Hepatic stellate cell (primary cell): ENCODE measurements at regions not wholly inside any gene's neighbourhood (a gene's known extent, or its start where the extent isn't known, plus 50 kb on each side); places are given as distances from the start of the nearest gene placed in this dataset.

Experiments used
- DNase-seq: peaks from one replicate; pipeline ENCODE4 v3.0.0; 2011; ENCODE audit warnings: low spot score

- DNase-seq, result no peak
Measured at GRCh38 chr22:48851933-48852549, 975.6 kb downstream of the BRD1 start.

- DNase-seq, result no peak
Measured at GRCh38 chr22:48850658-48851287, 976.9 kb downstream of the BRD1 start.

DNA sequence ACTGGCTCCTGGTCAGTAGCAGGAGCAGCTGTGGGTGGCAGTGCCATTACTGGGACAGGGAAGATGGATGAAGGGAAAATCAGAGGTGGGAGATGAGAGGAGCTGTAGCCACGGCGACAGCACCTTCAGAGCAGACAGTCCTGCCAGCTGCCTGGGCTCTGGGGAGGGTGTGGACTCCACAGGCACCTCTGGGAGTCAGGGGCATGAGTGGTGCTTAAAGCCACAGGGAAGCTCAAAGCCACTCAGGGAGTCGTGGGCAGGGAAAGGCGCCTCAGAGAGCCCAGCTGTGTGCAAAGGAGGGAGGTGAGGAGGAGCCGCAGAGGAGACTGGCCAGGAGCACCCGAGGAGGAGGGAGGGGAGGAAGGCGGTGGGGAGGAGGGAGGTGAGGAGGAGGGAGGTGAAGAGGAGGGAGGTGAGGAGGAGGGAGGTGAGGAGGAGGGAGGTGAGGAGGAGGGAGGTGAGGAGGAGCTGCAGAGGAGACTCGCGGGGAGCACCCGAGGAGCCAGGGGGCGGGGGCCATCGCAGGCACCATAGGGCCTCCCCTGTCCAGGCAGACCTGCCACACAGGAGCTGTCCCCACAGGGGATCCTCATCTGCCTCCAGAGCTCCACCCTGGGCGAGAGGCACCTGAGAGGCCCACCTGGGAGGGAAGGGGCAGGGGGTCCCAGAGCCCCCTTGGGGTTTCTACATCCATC is 977.6 kb downstream of the BRD1 start:
- DNase-seq, result no peak

DNA sequence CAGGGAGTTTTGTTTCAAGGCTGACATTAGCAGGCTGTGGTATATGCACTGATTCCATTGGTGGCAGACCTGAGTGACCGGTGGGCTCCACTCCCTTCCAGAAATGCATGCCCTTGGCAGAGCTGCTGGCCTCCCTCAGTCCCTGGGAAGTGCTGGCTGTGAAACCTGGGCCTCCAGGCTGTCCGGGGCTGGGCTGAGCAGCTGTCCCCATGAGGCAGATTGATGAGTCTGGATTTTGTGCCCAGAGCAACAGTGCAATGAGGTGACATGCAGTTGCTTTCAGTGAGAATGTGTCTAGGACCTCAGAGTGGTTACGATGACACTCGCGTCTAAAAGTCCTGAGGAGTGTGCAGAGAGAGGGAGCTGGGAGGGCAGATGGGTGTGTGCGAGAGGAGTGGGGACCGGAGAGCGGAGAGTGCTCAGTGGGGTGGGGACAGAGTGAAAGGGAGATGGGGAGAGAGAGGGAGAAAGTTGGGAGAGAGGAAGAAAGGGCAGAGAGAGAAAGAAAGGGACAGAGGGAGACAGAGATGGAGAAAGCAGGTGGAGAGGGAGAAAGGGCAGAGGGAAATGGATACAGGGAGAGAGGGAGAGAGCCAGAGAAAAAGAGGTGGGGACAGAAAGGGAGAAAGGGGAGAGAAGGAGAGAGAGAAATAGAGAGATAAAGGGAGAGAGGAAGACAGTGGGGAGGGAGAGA is 978.3 kb downstream of the BRD1 start:
- no peak for DNase-seq

DNA sequence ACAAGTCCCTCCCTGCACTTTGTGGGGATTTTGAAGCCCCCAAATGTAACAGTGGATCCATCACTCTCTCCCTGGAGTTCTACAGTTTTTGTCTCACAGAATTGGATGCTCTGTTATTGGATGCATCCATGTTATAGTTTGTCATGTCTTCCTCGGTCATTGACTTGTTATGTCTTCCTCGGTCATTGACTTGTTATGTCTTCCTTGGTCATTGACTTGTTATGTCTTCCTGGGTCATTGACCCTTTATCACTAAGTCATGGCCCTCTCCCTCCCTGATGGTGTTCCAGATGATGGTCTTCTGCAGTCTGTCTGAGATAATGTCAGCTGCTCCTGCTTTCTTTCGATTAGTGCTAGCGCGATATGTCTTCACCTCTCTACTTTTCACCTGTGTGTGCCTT is 981.5 kb downstream of the BRD1 start:
- DNase-seq, result no peak

GRCh38 chr22:48845356-48845936 is 982.2 kb downstream of the BRD1 start:
- no peak for DNase-seq

DNA sequence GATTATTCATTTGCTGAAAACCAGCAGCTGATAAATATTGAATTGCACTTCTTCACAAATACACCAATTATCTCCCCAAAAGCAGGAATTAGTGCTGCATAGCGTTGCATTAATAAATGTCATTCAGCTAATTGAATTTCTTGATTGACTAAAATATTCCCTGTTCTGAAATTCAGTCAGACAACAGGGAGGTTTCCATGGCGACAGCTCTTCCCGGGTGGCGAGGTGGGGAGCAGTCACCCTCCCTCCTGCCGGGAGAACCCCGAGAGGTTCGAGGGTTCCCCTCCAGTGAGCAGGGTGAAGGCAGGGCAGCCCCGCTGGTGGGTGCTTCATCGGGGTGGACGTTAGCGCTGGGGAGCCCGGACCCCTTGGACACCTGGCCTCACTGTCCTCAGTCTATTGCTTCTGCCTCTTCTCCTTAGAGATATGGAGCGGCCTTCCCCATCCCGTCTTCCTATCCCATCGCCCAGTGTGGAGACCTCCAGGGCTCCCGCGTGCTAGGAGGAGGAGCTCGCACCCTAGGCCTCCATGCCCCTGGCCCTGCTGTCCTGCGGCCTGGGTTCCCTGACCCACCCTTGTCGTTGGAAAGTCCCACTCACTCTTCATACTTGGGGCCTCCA is 983.5 kb downstream of the BRD1 start:
- no peak for DNase-seq

DNA sequence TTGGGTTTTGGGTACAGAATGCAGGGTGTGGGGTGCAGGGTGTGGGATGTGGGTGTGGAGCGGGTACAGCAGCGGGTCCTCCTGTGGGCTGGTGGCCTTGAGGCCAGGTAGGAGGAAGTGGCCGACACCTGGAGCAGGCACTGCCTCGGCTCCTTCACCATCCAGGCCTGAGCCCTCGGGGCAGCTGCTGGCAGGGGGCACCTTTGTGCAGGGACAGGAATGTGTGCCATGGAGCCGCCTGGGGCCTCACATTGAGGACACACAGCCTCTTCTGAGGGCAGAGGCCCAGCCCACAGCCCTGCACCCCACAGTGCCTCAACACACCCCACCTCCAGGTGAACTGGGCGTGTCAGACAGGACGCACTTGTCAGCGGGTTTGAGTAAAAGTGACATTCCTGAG is 984.0 kb downstream of the BRD1 start:
- DNase-seq, result no peak

- DNase-seq, result no peak
Measured at GRCh38 chr22:48842976-48843375, 984.7 kb downstream of the BRD1 start.

DNA sequence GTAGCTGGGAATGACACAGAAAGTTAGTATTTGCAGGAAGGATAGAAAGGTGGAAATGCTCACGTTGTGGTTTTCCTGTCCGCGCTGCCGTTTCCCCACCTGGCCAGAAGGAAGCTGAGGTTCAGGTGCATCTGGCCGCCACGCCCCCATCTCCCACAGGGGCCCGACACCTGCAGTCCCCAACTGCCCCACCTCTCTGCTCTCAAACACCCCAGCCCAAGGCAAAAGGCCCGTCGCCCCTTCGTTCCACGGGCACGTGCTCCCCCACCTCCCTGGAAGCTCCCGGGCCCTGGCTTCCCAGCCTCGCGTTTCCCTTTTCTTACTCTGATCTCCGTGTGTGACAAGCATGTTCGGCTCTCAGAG is 985.1 kb downstream of the BRD1 start:
- DNase-seq, result no peak

- no peak for DNase-seq
Measured at GRCh38 chr22:48841881-48842582, 985.6 kb downstream of the BRD1 start.

DNA sequence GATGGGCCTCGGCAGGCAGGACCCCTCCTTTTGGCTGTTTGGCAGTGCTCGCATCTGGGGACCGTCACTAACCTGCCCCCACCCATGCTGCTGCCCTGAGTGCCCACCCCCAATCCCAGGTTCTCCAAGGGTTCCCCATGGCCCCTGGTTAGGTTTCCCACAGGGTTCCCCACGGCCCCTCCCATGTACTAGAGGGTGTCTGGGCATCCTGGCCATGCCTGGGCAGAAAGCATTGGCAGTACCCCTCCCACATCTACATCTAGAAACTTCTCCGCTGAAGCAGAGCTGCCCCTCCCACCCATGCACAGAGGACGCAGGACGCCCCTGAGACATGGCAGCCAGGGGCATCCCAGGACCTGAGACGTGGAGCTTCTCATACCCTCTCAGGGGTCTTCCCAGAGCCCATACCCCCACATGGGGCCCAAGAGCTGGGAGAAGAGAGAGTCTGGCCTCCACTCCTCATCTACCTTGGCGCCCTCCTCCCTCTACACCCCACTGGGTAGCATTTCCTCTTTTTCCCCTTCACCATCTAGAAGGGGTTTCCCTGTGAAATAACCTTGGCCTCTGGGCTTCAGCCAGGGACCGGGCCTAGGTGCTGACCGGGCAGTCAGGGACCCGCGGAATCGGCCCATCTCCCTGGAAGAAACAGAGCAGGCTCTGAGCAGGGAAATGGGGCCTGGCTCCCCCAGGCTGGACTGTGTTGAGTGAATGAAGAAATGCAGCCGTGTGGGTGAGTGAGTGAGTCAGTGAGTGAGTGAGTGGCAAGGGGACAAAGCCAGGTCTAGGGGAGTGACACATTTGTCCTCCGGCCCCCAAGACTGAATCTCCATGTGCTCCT is 987.3 kb downstream of the BRD1 start:
- DNase-seq, result no peak

DNA sequence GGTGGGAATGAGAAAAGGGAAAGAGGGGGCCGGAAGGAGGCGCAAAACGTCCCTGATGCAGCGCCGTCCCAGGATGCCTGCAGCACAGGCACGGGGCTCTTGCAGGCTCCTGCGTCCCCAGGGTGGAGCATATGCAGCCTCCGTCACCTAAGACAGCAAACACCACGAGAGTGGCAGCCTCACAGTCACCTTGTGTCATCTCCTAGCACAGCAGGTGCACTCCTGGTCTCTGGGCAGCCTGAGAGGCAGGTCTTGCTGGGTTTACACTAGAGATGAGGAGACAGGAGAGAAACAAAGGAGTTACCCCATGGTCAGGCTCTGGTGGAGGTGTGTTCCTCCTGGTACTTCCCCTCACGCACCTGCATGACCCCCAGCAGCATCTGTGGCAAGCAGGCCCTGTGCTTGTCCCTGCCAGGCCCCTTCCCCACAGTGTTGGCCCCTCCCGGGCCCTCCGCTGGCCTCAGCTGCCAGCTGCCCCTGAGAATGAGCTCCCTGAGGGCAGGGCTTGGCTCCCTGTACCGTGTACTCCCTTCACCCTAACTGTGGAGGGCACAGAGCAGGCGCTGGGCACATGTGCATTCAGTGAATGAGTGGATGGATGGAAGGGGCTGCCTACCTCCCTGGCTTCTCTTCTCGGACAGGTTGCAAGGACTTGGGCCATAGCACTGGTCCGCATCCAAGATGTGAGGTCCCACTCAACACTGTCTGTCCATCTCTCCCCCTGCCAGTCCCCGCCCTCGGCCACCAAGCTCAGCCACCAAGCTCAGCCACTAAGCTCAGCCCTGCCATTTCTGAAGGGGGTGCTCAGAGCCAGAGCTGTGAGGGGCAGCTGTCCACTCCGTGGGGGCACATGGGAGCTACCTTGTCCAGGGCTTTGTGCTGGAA is 988.6 kb downstream of the BRD1 start:
- DNase-seq, result no peak

GRCh38 chr22:48838376-48838775 is 989.3 kb downstream of the BRD1 start:
- no peak for DNase-seq

DNA sequence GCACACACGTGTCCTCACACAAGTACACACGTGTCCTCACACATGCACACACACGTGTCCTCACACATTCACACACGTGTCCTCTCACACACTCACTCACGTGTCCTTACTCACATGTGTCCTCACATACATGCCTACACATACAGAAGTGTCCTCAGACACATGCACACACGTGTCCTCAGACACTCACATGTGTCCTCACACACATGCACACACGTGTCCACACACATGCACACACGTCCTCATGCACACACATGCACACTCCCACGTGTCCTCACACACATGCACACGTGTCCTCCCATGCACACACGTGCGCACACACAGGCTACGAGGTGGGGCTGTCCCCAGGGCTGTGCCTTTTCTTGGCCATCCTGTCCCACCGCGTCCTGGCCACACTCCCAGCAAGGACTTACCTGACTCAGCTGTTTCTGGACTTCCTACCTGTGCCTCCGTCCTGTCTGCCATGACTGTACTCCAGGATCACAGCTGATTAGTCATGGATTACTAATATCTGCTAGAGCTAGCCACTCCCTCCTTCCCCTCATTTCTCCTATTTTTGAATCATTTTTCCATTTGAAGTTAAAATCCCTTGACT is 990.2 kb downstream of the BRD1 start:
- DNase-seq, result no peak

GRCh38 chr22:48836673-48837340 is 990.9 kb downstream of the BRD1 start:
- DNase-seq, result no peak

DNA sequence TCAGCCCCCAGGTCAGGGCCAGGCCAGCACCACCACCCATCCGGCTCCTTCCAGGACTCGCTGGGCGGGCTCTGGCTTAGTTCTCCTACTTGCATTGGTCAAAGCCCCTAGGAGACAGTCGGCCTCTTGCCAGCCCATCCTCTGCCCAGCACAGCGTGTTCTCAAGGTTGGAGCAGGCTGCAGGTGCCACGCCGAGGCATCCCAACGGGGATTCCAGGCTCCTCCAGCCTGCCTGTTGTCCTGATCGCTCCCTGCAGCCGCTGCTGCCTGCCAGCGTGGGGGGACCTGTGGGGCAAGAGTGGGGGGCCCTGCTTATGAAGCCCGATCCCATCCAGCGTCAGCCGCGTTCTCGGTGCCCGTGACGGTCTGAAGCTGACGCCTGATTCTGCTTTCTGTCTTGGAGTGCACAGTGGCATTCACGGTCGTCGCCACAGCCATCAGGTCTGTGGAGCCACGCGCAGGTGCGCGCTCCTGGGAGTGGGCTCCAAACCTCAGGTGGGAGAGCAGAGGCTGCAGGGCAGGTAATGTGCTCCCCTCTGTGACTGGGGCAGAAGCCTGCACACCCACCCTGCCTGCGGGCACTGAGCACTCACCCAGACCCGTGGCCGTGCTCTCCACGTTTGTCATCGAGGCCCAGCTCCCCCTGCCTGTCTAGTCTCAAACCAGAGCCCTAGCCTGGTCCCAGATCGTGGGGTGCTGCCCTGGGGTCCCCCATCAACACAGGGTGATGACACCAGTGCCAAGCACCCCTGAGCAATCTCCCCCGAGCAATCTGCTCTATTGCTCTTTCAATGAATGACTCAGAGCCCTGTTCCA is 991.6 kb downstream of the BRD1 start:
- DNase-seq, result no peak

- DNase-seq, result no peak
Measured at GRCh38 chr22:48835364-48835763, 992.3 kb downstream of the BRD1 start.
